HG02973 (cell line): ENCODE measurements at regions not wholly inside any gene's neighbourhood (a gene's known extent, or its start where the extent isn't known, plus 50 kb on each side); places are given as distances from the start of the nearest gene placed in this dataset.
"Not testable (repeated sequence)": the region's sequence is repeated elsewhere in the genome, so short reads cannot be mapped to it uniquely, and the experiment has no call there.

Experiments used
- ATAC-seq: cut with Tn5 transposase; IDR thresholded peaks from one replicate; pipeline ENCODE4 v1.9.1; 2021; ENCODE audit warnings: moderate library complexity; ENCODE audit not compliant: unreplicated experiment

DNA sequence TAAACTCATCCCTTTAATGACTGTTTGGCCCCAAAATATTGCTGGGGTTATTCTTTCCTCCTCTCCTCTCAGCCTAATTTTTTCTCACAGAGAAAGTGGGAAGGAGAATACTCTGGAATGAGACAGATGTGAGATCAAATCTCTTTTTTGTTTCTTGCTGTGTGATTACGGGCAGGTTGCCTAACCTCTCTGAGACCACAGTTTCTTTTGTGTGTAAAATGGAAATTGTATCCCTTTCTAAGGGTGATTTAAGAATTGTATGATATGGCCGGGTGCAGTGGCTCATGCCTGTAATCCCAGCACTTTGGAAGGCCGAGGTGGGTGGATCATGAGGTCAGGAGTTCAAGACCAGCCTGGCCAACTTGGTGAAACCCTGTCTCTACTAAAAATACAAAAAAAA is 111.5 kb upstream of the MRPS22 start:
- not testable (repeated sequence) for ATAC-seq

DNA sequence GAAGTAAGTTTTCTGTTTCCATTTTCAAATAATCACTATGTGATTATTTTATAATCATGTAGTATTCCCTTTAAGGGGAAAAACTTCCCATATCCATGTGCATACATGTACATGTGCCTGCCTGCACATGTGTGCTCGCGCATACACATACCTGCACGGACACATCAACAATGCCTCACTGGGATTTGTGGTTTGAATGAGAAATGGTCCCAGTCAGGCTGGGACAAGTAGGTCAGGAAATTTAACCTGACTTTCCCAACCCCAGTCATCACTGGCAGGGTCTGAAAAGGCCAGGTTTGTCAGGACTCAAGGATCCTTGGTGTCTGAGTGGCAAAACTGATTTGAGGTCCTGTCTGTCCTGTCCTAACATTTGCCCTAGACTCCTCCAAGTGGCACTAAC is 109.3 kb upstream of the MRPS22 start:
- no peak for ATAC-seq

DNA sequence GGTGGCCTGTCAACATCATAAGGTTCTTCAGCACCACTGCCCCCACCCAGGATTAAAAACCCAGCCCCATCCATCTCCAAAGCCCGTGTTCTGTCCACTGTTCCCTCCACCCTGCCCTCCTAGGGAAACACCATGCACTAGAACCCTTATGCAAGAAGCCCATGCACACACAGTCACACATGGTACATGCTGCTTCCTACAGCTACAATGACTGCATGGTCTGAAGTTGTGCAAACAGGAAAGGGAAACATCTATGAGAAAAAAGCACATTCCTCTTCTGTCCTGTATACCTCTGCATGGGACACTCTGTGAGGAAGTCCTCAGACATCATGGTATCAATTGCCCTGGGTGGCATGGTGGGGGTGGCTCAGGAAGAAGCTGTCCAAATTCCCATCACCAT is 108.6 kb upstream of the MRPS22 start:
- ATAC-seq: no peak

DNA sequence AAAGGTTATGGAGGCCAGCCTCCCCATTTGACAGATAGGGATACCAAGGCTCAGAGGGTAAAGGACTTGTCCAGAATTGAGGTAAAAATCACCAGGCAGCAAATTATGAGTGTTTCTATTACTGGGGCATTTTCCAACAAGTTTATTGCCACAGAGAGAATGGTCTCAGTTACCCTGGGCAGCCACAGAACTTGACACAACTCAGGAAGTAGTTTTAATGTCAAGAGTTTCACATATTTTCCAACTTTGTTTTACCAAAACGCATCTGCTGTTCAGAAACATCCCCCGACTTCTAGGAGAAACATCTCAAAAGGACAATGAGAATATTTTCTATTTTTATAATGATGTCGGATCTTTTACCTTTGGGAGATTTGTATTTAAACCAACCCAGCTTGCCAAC is 107.5 kb upstream of the MRPS22 start:
- ATAC-seq: no peak

DNA sequence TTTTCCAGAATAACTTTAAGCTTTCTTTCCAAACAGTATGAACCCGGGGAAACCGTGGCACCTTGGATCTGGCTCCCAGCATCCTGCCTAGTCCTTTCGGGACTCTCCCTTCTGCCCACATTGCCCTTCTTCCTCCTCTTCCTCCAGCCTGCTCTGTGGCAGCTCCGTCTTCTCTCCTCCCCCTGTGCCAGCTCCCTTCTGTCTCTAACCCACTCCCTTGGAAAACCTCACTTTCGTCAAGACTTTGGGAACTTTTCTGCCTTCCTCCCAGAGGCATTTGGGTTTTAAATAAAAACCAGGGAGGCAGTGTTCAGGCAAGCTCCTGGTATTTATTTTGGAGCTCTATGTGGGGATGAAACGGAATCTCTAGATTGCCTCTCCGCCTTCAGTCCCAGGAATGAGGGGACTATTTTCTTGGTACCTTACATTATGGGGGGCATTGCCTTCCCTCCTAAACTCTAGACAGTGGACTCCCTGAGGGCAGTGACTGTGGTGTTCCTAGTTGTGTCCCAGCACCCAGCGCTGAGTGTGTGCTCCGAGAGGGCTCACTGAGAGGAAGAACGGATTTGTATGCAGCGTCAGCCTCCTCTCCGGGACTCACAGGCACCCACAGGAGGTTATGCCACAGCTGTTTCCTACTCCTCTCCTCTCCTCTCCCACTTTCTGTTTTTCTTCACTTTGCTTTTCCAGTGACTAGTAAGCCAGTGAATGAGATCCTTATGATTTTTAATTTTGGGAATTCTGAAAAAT is 105.4 kb upstream of the MRPS22 start:
- no peak for ATAC-seq

DNA sequence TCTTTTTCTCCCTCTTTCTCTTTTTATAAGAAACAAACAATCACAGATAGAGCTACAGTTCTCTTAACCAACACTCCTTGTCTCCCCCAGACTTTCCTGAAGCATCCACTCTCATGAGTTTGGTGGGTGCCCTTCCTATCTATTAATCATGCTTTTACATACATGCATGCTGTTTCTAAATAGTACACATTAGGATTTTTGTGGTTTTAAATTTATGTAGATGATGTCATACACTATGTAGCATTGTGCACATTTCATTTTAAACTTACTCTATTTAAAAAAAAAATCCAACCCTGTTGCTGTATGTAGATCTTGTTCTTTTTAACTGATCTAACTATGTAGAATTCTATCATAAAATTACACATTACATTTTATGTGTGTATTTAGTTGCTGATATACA is 104.3 kb upstream of the MRPS22 start:
- no peak for ATAC-seq

DNA sequence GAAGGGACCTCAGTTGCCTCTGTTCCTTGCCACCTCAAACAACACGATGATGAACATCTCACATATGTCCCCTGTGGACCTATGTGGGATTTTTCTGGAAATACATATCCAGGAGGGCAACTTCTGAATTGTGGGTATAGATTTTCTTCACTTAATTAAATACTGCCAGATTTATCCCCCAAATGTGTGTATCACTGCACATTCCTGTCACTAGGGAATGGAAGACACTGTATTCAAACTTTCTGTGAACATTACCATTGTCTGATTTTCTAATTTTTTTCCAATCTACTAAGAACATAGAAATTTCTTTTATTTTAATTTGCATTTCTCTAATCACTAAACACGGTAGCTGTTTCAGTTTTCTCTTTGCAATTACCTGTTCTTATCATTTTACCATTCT is 102.0 kb upstream of the MRPS22 start:
- ATAC-seq: no peak

DNA sequence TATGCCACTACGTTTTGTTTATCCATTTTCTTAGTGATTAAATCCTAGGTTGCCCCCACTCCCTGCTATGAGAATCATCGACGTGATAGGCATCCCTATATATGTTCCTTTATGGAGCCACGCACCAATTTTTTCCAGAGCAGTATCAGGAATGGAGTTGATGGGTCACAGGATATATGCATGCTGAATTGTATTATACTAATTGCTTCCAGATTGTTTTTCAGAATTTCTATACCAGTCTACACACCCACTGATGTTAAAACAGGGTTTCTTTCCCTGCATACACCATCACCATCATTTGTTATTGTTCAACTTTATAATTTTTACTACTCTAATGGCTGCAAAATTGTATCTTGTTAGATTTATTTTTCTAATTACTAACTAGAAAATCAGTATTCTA is 100.1 kb upstream of the MRPS22 start:
- no peak for ATAC-seq

DNA sequence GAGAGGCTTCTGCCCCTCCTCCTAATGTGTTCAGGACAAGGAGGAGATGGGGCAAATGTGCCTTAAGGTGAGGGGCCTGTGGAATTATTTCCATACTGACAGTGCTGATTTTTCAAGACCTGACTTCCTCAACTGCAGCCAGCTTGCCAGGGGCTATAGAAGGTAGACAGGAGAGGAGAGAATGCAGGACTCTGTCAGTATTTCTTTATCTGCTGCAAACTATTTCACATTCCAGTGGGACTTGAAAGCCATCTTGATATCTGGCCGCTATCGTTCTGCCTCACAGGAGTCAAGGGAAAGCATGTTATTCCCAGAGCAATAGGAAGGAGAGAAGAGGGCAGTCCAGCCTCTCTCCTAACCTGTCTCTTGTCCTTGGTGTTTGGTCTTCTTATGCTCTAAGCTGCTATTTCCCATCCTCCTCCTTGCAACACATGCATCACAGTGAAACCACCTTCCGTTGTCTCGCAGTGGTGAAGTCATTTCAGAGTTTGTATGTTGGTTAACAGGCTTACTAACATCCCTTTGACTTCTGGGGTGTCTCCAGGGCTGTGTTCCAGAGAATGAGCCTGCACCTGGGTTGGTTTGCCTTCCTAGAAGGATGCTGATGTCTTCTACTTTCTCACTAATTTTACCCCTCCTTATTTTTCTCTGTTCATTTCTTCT is 95.1 kb upstream of the MRPS22 start:
- ATAC-seq: no peak

DNA sequence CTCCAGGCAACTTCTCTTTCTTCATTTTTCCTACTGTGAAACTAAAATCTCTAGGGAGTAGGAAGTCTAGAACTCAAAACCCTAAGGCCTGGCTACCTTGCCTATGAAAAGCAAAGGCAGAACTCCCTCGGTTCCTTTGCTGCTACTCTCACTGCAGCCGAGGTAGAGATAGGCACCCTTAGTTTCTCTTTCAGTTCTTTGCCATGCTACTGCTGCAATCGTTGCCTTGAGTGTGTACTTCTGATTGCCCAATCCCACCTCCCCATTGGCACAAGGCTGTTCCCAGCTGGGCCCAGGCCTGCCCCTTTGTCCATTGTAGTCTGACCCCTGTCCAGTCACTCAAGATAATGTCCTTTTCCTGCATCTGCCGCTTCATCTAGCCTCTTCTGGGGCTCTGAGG is 92.3 kb upstream of the MRPS22 start:
- ATAC-seq: no peak

DNA sequence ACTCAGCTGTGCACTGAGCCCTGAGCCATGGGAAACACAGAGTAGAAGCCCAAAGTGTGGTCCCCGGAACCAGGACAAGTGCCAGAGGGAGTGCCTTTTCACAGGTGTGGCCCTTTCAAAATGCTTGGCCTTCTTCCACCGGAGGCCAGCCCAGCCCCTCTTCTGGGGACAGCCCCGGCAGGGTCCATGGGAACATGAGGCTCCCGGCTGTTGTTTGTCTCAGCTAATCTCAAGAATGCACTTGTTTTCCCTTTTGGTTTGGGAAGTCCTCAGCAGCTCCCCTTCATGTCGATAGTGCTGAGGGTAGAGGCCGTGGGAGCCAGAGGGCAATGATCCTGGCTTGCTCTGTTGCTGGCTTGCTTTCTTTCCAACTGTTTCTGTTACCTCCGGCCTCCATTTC is 91.1 kb upstream of the MRPS22 start:
- ATAC-seq: no peak

DNA sequence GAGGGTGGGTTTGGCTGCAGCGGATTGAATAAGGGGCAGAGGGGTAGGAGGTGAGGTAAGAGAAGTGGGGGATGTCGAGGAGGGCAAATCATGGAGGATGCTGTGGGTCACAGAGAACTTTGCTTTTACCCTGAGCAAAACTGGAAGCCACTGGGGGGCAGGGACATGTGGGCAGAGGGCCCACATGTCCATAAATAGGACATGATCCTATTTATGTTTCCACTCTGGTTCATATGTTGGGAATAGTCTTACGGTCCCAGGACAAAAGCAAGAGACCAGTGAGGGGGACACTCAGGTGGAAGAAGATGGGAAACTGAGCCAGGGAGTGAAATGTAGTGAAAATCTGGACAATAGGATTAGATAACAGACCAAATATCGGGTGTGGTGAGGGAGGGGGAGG is 85.5 kb upstream of the MRPS22 start:
- no peak for ATAC-seq

DNA sequence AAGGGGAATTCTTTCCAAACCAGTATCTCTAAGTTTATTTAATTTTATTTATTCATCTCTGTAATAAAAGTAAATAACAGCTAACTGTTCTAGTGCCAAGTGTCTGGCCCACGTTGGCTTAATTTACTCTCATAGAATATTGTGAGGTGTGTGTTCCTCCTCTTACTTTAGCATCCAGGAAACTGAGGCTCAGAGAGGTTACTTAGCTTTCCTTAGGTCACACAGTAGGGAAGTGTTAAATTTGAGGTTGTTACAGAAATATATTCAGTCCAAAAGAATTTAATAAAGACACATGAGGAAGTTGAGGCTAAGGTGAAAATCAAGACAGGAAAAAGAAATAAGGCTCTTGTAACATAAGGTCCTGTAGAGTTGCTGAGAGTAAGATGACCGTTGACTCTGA is 84.4 kb upstream of the MRPS22 start:
- ATAC-seq: no peak

DNA sequence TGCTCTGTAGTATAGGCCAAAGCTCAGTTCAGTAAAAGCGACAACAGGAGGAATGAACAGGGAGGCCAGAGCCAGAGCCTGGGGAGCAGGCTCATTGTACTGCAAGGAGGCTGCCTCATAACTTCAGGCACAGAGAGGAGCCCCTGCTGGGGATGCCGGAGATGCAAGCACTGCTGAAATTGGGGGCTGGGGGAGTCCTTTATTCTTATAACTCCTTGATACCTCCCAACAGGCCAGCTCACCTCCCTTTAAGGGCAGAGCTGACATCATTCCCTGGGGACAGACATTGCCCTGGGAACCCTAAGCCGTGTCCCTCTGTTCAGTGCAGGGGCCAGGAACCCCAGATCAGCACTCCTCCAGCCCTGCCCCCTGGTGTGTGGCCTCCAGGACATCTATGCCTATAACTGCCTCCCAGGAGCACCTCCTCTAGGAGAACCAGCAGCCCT is 83.8 kb upstream of the MRPS22 start:
- ATAC-seq: no peak

DNA sequence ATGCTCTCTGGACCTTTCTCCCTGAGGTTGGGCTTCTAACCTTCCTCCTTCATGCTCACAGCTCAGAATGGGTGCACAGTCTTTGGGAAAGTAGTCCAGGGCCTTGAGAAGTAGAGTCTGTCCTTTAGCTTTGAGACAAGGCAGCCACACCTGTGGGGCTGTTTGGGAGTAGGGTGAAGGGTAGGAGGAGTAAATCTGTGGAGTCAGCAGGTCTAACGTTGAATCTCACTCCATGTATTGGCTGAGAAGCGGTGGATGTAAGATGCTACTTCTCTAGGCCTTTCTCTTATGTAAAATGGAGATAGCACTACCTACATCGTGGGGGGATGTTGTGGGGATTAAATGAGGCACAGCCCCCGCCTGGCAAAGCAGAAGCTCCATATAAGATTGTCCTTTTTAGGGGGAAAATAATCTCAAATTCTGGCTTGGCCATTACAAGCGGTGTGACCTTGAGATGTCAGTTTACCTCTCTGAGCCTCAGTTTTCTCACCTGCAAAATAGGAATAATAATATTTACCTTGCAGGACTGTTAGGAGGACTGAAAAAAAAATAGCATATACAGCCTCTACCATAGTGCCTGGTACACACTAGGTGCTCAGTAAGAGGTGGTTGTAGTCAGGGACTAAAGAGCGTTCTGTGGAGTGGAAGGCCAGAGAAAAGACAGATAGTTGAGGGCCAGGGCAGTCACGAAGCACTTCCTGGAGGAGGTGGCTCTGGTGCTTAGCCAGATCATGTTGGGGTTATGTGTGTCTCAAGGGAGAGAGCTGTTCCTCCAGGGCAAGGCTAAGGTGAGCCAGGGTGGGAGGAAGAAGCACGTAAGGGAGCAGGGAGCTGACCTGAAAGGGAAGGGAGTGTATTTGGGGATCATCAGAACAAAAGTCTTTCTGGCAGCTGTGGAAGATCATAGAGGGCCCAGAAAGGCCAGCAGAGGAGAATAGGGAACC is 82.8 kb upstream of the MRPS22 start:
- ATAC-seq: no peak

DNA sequence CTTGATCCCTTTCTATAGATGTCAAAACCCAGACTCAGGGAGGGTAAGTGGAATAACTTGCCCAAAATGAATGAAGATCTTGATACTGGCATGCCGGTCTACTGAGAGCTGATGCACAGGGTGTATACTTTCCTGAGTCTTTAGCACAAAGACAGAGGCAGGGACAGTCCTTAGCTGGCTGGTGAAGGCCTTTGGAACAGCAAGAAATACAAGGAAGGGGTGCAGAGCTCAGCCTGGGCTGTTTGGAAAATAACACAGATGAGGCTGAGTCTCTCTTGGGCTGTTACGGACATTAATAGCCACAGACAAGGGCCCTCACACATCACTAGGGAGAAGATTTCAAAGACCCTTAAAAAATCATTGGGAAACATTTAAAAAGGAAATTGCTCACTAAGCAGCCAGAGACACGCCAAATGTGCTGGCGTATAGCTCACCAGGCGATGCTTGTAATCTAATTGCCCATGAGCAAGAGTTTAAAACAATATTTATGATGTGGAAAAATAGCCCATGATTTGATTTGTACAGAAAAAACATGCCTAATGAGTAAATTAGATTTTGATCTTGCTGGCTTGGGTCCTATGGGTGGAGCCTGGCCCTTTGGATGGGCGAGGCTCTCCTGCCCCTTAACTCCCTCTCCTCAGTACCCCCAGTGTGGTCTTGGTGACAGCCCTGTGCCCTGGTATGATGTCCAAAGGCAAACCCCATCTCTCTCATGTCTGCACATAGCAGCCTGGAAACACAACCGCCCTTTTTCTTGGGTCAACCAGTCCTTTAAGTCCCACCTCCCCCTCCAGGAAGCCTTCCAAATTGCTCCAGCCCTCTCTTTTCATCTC is 81.8 kb upstream of the MRPS22 start:
- no peak for ATAC-seq

DNA sequence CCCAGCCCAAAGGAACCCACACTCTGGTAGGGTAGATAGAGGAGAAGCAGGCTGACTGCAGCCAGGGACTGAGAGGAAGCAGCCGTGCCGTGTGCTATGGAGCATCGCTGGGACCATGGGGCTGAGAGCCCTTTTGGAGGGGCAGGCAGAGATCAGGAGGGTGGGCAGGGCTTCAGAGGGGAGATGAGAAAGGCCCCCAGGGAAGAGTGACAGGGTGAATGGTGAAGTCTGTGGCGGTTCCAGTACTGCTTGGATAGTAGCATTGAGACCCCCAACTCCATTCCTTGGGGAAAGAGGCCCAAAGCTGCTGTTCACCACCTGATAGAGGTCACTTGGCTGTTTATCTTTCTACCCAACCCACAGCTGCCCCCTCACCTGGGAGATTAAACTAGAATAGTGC is 80.0 kb upstream of the MRPS22 start:
- no peak for ATAC-seq

DNA sequence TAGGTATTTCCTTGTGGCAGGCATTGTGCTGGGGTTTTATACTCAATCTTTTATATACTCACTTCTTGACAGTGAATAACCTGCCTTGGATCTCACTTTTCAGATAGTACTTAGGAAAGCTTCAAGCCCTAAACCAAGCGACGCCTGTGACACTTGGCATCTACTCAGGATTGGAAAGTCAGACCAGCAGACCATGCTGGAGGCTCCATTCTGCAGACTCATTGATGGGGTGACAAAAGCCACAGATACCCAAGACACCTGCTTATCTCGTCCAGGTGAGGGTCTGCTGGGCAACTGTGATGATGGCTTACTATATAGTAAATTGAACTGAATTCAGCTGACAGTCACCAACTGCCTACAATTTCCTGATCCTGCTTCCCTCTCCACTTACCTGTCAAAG is 79.4 kb upstream of the MRPS22 start:
- ATAC-seq: no peak

DNA sequence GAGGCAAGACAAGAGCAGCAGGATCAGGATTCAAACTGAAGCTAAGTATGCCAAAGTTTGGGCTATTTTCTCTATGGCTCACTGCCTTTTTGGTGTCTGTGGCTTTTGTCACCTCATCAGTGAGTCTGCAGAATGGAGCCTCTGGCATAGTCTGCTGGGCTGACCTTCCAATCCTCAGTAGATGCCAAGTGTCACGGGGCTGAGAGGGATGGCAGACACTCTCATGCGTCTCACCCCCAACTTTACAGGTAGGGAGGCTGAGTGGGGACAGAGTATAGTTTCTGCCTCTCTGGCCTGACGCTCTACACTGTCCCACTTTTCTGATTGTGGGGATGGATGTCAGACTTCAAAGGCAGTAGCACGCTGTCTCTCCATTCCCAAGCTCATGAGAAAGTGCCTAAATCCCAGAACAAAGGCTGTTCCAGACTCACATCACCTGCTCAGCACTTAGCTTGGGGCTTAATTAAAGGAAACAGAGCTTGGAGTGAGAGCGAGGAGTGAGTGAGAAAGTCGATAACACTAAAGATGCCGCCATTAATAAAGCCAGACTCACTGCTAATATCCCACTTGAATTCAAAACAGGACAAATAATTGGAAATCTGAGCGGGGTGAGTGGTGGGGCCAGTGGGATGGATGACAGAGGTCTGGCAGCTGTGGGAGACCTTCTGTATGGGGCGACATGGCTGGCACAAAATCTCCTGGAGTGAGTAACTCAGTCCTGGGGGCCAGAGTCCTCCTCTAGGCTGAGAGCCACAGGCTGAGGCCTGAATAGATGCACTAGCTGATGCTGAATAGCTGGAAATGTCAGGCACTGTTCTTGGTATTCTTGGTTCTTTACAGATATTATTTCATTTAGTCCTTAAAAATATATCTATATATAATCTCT is 78.4 kb upstream of the MRPS22 start:
- ATAC-seq: no peak
